Astrocyte of the spinal cord (primary cell): ENCODE measurements at regions not wholly inside any gene's neighbourhood (a gene's known extent, or its start where the extent isn't known, plus 50 kb on each side); places are given as distances from the start of the nearest gene placed in this dataset.

Experiments used
- DNase-seq: peaks from one replicate; pipeline ENCODE4 v3.0.0; 2011; ENCODE audit warnings: low read depth, low spot score
- H3K4me3 ChIP-seq: 2 replicates; pipeline ENCODE4 v1.5.1; 2011; ENCODE audit warnings: low read depth, mild to moderate bottlenecking, low read length, moderate library complexity
- in situ Hi-C: cut with HindIII; loops from 2 replicates; pipeline ENCODE4 v1.10.0; 2017; ENCODE audit warnings: low sequenced_read_pairs
- TF ChIP-seq, protein P1 (sequence below): IDR thresholded peaks from 2 replicates; pipeline ENCODE4 v1.5.1; 2012; ENCODE audit warnings: low read depth, mild to moderate bottlenecking, low read length, inconsistent platforms

DNA sequence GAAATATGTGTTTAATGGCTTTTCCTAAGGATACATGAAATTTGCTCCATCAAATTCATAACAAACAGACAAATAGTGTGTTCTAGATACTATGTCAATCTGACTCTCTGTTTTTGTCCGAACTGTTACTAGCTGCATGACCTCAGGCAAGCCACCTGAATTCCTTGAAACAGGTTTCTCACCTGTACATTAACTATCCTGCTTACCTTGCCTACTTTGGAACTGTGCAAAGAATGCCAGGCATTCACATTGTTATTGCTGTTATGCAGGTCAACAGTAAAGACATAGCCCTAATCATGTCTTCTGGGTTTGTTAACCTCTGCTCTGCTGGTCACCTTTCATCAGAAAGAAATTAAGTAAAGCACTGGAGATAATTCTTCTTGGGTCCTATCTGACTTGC, 1283.9 kb upstream of the CELF2 start:
- no peak overlapping the region for H3K4me3 ChIP-seq
- in situ Hi-C loops, result no loop called here
- TF ChIP-seq, protein P1, sequence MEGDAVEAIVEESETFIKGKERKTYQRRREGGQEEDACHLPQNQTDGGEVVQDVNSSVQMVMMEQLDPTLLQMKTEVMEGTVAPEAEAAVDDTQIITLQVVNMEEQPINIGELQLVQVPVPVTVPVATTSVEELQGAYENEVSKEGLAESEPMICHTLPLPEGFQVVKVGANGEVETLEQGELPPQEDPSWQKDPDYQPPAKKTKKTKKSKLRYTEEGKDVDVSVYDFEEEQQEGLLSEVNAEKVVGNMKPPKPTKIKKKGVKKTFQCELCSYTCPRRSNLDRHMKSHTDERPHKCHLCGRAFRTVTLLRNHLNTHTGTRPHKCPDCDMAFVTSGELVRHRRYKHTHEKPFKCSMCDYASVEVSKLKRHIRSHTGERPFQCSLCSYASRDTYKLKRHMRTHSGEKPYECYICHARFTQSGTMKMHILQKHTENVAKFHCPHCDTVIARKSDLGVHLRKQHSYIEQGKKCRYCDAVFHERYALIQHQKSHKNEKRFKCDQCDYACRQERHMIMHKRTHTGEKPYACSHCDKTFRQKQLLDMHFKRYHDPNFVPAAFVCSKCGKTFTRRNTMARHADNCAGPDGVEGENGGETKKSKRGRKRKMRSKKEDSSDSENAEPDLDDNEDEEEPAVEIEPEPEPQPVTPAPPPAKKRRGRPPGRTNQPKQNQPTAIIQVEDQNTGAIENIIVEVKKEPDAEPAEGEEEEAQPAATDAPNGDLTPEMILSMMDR, result no peak
- DNase-seq, result no peak

DNA sequence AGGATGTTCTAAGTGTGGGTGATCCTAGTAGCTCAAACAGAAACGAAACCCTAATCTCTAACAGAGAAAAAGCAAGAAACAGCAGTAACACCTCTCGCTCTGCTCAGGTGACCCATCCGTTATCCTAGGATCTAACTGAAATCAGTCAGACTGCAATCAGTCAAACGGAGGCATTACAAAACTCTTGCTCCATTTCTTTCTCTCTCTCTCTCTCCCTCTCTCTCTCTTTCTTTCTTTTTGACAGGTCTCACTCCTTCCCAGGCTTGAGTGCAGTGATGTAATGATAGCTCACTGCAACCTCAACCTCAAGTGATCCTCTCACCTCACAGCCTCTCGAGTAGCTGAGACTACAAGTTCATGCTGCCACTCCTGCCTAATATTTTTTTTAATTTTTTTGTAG, 1283.5 kb upstream of the CELF2 start:
- in situ Hi-C loops, result no loop called here
- TF ChIP-seq, protein P1, result no peak
- DNase-seq, result no peak

DNA sequence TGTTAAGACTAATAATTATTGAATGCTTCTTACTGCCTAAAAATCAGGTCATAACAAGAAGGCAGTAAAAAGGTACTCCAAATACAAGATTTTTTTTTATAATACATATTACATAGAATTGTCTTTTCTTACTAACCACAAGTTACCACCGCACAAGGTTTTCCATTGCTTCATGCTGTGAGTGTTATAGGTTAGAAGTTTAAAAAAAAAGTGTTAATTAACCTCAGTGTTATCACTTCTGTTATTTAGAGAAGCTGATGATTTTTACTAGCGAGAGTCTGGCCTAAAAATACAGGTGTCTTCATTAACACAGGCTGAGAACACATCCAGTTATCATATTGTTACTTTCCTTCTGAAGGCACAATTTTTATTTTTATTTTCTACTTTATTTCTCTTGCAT, 1281.9 kb upstream of the CELF2 start:
- TF ChIP-seq, protein P1, result no peak
- no peak overlapping the region for H3K4me3 ChIP-seq
- no peak for DNase-seq
- in situ Hi-C loops, result no loop called here

More for the DNA sequence above, 1283.5 kb upstream of the CELF2 start:
- H3K4me3 ChIP-seq, result no peak overlapping the region

DNA sequence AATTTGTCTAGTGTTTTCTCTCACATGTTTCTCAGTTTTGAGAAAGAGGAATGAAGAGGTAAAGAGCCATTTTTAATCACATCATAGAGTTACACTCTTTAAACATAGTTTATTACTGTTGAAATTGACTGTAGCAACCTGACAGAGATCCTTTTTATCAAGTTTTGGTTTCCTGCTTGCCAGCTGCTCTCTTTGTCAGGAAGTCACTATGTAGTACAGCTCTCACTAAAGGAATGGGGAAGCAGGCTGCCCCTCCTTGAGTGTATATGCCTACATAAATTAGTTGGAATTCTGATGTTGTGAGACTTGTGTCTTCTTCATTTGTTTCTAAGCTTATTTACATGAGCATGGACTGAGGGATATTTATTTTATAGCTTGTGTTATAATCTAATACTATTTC, 1274.0 kb upstream of the CELF2 start:
- DNase-seq, result no peak
- in situ Hi-C loops, result no loop called here
- H3K4me3 ChIP-seq, result no peak overlapping the region
- TF ChIP-seq, protein P1, result no peak

DNA sequence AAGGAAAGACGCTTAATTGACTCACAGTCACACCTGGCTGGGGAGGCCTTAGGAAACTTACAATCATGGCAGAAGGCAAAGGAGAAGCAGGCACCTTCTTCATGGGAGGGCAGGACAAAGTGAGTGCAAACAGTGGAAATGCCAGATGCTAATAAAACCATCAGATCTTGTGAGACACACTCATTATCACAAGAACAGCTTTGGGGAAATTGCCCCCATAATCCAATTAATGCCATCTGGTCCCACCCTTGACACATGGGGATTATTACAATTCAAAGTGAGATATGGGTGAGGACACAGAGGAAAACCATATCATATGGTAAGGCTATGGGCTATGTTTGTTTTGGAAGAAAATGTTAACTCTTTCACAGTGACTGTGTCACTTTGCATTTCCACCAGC, 1272.5 kb upstream of the CELF2 start:
- no peak overlapping the region for H3K4me3 ChIP-seq
- no peak for DNase-seq
- in situ Hi-C loops, result no loop called here
- TF ChIP-seq, protein P1, result no peak

DNA sequence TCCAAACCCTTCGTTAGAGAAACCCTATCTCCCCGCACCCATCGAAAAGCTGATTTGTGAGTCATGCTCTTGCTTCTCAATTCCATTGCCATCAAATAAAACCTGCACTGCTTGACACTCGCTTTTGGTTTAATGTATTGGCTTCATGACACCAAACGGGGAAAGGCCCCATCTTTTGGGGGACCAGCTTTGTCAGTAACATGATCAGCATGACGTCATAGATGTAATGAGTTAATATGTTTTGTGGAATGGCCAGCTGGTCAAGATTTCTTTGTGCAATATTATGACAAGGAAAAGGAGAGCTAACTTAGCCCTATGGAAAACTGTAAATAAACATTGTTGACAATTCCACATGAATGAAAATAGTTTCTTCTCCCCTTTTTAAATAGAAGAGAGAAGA, 1260.5 kb upstream of the CELF2 start:
- in situ Hi-C loops, result no loop called here
- H3K4me3 ChIP-seq, result no peak overlapping the region
- TF ChIP-seq, protein P1, result no peak
- DNase-seq, result no peak

DNA sequence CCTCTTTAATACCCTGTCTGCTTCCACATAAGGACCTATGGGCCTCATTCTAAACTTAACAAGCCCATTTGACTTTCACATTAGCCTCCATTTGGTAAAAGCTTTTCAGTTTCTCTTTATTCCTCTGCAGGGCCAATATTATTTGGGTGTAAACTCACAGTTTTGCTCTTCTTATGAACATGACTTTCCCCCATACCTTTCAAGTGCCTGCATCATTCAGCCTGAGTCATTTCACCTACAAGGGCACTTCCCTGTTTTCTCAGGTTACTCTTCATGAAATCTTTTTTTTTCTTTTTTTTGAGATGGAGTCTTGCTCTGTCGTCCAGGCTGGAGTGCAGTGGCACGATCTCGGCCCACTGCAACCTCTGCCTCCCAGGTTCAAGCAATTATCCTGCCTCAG, 1258.1 kb upstream of the CELF2 start:
- TF ChIP-seq, protein P1, result no peak
- in situ Hi-C loops, result no loop called here
- no peak overlapping the region for H3K4me3 ChIP-seq
- no peak for DNase-seq
